ENCODE measurements at regions not wholly inside any gene's neighbourhood (a gene's known extent, or its start where the extent isn't known, plus 50 kb on each side); places are given as distances from the start of the nearest gene placed in this dataset.

- Histone ChIP-seq H3K27ac (ENCODE audit: low read depth, low read length) (no peak overlapping the region), H3K27me3 (ENCODE audit: low read length) (no peaks in the 10 kb centered on the region), H3K9me2 (replicated peaks; ENCODE audit: insufficient read depth, low read length) (no peaks in the 10 kb centered on the region), H3F3A (ENCODE audit: insufficient read depth) (no peaks in the 10 kb centered on the region), H3K36me3 (ENCODE audit: low read length) (no peaks in the 10 kb centered on the region), H3K79me2 (ENCODE audit: insufficient read depth, low read length) (no peaks in the 10 kb centered on the region), H3K4me3 (ENCODE audit: insufficient read depth, low read length, poor library complexity, severe bottlenecking) (no peak overlapping the region), H3K4me2 (ENCODE audit: low read depth, low read length, poor library complexity, severe bottlenecking) (no peak overlapping the region), H2AFZ (ENCODE audit: low read depth, low read length, severe bottlenecking) (no peak overlapping the region), H3K9me3 (ENCODE audit: insufficient read depth, low read length) (peaks cover 14% of the 10 kb centered on the region; the same call in 1 of the 2 replicates), H3K9ac (ENCODE audit: low read length) (no peak overlapping the region), H4K20me1 (ENCODE audit: low read depth, low read length) (no peaks in the 10 kb centered on the region)
- no peak for TF ChIP-seq CTCF (IDR thresholded peaks at IDR 0.05; ENCODE audit: insufficient read depth, low read length, poor library complexity, severe bottlenecking)
- no peak for TF ChIP-seq EZH2phosphoT487 (conservative IDR thresholded peaks at IDR 0.05; ENCODE audit: low read length)
Measured at GRCh38 chr13:64371461-64371860, 2858.7 kb downstream of the PCDH9 start.

GRCh38 chr13:64371045-64371444, 2859.1 kb downstream of the PCDH9 start:
- Histone ChIP-seq H4K20me1 (ENCODE audit: low read depth, low read length) (no peaks in the 10 kb centered on the region), H3F3A (ENCODE audit: insufficient read depth) (no peaks in the 10 kb centered on the region), H2AFZ (ENCODE audit: low read depth, low read length, severe bottlenecking) (no peak overlapping the region), H3K27ac (ENCODE audit: low read depth, low read length) (no peak overlapping the region), H3K9ac (ENCODE audit: low read length) (no peak overlapping the region), H3K36me3 (ENCODE audit: low read length) (no peaks in the 10 kb centered on the region), H3K9me3 (ENCODE audit: insufficient read depth, low read length) (peaks cover 14% of the 10 kb centered on the region; the same call in 1 of the 2 replicates), H3K4me2 (ENCODE audit: low read depth, low read length, poor library complexity, severe bottlenecking) (no peak overlapping the region), H3K79me2 (ENCODE audit: insufficient read depth, low read length) (no peaks in the 10 kb centered on the region), H3K9me2 (replicated peaks; ENCODE audit: insufficient read depth, low read length) (no peaks in the 10 kb centered on the region), H3K4me3 (ENCODE audit: insufficient read depth, low read length, poor library complexity, severe bottlenecking) (no peak overlapping the region), H3K27me3 (ENCODE audit: low read length) (no peaks in the 10 kb centered on the region)
- TF ChIP-seq CTCF (IDR thresholded peaks at IDR 0.05; ENCODE audit: insufficient read depth, low read length, poor library complexity, severe bottlenecking) (no peak), EZH2phosphoT487 (conservative IDR thresholded peaks at IDR 0.05; ENCODE audit: low read length) (no peak)

- Histone ChIP-seq H3K36me3 (ENCODE audit: low read length) (no peaks in the 10 kb centered on the region), H3K79me2 (ENCODE audit: insufficient read depth, low read length) (no peaks in the 10 kb centered on the region), H2AFZ (ENCODE audit: low read depth, low read length, severe bottlenecking) (no peak overlapping the region), H3K9me2 (replicated peaks; ENCODE audit: insufficient read depth, low read length) (no peaks in the 10 kb centered on the region), H3F3A (ENCODE audit: insufficient read depth) (no peaks in the 10 kb centered on the region), H4K20me1 (ENCODE audit: low read depth, low read length) (no peaks in the 10 kb centered on the region), H3K4me3 (ENCODE audit: insufficient read depth, low read length, poor library complexity, severe bottlenecking) (no peak overlapping the region), H3K27me3 (ENCODE audit: low read length) (no peaks in the 10 kb centered on the region), H3K4me2 (ENCODE audit: low read depth, low read length, poor library complexity, severe bottlenecking) (no peak overlapping the region), H3K9me3 (ENCODE audit: insufficient read depth, low read length) (peaks cover 9% of the 10 kb centered on the region; the same call in 1 of the 2 replicates), H3K9ac (ENCODE audit: low read length) (no peak overlapping the region), H3K27ac (ENCODE audit: low read depth, low read length) (no peak overlapping the region)
- no peak for TF ChIP-seq CTCF (IDR thresholded peaks at IDR 0.05; ENCODE audit: insufficient read depth, low read length, poor library complexity, severe bottlenecking)
- no peak for TF ChIP-seq EZH2phosphoT487 (conservative IDR thresholded peaks at IDR 0.05; ENCODE audit: low read length)
Measured at GRCh38 chr13:64369121-64369520, 2861.0 kb downstream of the PCDH9 start.

Data from SU-DHL-6 (cell line).